HG02885 (cell line): ENCODE measurements at regions not wholly inside any gene's neighbourhood (a gene's known extent, or its start where the extent isn't known, plus 50 kb on each side); places are given as distances from the start of the nearest gene placed in this dataset.
A peak's percentile ranks its signal among the peaks of the same experiment; 100 is the strongest.

Experiments used
- ATAC-seq: cut with Tn5 transposase; IDR thresholded peaks from one replicate; pipeline ENCODE4 v1.9.1; 2021; ENCODE audit warnings: mild to moderate bottlenecking; ENCODE audit not compliant: unreplicated experiment, poor library complexity

DNA sequence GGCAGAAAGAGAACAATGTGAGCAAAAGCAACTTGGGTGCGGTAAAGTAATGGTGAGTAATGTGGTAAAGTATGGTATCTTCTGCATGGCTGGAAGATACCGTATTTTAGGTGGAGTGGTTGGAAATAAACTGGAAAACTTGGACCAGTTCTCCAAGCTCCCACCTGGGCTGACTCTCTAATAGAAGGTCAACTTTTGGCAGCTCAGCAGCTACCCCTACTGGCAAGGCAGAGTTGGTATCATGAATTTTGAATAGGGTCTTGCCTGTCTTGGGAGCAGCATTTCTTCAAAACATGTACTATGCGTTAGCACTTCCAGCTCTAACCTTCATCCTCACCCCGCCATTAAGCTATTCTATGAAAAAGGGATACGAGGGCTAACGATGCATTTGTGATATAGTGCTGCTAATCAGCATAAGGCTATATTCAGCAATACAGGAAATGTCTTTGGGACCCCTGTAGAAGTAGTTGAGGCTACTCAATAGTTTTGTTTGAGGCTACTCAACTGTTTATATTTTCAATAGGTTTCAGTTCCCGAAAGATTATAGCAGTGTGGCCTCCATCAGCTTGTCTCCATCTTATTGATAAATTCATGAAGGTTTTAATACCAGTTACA, 276.3 kb upstream of the FAR2 start:
- ATAC-seq, result peak; percentile 78

DNA sequence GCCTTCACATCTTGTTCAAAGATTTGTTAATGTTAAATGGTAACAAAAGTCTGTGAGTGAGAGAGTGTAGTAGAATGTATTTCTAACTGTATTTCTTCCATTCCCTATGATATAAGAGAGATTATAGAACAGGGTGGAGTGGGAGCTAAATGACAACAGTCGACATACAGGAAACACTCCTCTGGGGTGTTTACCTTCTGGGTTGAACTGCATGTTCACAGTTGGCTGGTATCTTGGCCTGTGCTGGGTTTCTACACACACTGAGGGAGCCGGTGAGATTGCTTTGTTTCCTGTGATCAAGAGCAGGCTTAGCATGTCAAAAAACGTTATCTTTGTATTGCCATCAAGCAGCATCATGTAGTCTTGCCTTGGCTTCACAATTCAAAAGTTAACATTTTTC, 274.3 kb upstream of the FAR2 start:
- no peak for ATAC-seq

DNA sequence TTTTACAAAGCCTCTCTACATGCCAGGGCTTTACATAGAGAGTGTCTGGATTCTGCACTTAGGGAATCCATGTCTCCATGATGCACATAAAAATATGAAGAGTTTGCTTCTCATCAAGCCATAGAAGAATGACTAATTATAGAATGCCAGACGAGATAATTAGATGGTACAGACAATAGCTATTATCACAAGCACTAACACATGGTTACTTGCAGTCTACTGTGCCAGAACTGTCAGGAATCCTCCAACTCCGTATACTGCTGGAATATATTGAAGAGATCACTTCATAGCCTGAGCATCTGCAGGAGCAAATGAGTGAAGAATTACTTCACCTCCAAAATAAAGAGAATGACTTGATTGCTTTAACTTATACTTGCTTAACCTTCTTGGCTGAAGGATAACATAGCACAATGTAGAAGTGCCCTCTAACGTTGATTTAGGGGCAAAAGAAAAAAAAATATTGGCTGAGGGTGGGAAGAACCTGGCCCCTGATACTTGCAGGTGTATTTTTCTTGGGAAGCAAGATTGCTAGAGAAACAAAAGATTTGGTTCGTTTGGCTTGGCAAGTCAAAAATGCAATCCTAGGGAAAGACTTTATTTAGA, 272.8 kb upstream of the FAR2 start:
- no peak for ATAC-seq

DNA sequence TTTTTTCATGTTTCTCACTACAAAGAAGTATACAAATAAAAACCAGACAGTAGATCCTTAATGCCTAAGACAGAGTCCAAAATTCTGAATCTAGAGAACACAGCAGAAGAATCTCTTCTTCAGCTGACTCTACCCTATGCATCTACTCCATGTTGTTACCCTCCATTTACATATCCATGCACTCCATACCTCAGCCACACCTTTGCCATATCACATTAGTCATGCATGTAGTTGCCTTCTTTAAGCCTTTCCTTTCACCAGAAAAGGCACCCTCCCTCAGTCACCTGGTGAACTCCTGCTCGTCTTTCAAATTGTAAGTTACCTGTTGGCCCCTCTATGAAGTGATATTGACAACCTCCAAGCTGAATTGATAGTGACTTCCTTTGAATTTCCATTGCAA, 271.2 kb upstream of the FAR2 start:
- no peak for ATAC-seq

DNA sequence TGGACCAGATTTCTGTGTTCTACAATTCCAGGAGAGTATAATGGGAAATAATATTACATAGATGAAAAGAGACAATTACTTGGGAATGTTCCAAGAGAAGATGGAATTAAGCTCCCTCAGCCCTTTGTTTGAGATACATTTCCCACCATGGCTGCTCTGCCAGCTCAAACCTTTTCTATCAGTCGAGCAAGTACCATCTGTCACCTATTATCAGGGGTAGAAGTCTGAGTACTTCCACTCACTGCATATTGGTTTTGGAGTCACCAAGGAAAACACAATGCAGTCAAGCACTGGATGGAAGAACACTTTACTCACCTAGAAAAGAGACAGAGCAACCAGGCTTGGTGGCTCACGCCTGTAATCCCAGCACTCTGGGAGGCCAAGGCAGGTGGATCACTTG, 270.4 kb upstream of the FAR2 start:
- ATAC-seq, result no peak

DNA sequence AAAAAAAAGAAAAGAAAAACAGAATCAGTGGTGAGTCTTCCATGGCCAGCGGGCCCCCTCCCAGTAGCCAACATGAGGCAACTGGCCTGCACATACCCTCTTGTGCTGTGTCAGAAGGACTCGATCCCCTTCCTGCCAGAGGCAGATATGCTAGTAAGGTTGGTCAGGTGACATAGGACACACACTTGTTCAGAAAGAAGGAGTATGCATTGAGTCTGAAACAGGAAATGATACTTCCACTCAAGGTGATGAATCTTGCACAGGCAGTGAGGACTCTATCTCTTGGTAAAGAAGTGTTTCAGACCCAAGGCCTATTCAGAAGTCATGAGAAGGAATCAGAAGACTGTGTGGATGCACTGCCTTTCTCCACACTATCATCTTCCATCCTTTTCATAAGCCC, 269.7 kb upstream of the FAR2 start:
- ATAC-seq, result peak; percentile 80

DNA sequence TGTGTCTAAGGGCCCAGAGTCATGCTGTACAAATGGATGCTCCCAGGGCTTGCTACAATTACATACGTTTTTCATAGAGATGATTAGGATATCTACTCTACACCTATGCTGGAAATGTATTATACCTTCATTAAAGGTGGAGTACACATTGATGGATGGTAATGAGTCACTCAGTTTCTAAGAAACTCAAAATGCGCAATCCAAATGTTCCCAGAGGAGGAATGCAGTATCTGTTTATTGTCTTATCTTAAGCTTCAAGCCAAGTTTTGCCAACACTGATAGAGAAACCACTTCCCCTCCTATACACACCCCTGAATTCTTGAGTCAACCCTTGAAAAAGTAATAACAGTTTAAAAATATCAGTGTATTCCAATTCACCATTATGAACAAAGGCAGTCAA, 266.6 kb upstream of the FAR2 start:
- ATAC-seq, result no peak

DNA sequence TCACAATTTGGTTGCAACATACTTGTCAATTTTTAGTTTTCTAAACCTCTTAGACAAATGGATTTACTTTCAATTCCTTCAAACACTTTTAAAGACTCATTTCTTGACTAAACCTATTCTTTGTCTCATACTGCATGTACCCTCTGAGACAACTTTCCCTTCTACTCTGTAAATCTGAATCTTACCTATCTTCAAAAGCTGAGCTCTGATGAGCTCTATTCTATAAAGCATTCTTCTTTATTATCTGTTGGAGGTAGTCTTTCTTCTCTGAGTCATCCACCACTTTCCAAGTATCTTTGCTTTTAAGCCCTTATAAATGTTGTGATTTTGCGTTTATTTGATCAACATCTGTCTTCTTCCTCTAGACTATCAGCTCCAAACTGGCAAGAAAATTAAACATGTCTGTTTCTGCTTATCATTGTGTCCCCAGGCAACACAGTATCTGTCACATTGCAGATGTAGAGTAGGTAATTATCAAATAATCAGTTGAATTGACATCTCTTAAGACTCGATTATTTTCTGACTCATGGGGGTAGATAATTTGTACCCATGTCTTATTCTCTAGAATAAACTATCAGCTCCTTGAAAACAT, 265.6 kb upstream of the FAR2 start:
- ATAC-seq, result no peak

DNA sequence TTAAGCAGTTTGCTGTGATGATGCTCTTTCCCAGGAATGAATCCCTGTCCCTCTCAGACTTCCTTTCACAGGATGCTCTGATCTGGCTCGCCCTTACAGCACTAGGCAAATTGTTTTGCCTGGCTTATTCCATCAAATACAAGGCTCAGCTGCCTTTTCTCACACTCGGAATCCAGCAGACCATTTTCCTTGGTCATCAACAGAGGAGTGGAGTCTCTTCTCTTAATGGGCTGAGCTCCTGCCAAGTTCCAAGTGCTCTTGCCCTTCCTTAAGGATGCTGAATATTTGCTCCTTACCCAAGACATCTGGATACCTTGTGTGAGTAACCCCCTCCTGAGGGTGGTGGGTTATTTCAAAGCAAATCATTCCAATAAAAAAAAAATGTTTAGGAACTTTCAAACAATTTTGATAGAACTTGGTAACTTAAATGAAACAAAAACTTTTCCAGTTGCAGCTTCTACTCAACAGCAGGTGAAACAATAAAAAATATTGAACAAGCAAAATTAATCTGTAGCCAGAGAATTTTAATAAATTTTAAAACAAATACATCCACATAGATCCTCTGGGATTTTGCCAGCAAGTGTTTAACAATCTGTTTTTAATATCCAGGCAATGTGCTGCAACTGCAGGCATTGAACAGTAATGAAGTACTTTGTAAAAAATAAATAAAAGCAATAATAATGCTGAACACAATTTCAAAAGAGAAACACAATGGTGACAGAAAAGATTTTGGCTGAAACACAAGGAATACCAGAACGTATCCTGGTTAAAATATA, 264.0 kb upstream of the FAR2 start:
- no peak for ATAC-seq

DNA sequence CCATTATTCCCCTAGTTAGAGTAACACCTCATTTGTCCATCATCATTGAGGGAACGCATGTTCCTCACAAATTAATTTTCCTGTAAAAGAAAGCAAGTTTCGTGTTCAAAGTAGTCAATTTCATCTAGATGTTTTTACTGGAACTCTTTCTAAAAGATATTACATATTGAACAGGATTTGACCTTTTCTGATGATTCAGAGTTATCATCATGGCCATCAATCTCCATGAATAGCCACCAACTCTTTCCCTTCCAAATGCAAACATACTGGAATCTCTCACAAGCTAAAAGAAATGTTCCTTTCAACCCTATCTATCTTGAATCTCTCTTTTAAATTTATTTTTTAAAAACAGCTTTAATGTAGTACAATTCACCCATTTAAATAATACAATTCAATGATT, 263.1 kb upstream of the FAR2 start:
- no peak for ATAC-seq

DNA sequence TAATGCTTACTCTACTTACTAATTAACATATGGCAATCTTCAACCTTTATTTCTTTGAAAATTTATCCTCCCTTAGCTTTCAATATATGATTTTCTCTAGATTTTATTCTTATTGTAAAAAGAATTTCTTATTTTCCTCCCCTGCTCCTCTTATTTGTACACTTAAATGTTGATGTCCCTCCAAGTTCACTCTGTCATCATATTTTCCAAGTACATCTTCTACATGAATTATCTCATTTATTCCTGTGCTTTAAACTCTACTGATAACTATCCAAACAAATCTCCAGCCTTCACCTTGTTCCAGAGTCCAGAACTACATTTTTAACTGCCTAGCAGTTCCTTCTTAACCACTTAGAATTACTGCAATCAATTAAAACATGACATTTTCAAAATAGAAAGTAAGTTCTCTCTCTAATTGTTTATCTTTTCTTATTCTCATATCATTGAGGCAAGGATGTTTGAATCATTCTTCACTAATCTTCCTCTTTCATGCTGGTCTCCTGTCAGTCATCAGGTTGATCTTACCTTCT, 261.6 kb upstream of the FAR2 start:
- ATAC-seq, result no peak

DNA sequence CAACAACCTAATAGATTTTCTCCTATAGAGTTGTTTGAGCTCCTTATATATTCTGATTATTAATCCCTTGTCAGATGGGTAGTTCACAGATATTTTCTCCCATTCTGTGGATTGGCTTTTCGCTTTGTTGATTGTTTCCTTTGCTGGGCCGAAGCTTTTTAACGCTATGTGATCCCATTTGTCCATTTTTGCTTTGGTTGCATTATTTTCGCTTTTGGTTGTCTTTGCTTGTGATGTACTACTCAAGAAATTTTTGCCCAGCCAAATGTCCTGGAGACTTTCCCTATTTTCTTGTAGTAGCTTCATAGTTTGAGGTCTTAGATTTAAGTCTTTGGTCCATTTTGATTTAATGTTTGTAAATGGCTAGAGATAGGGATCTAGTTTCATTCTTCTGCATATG, 258.4 kb upstream of the FAR2 start:
- ATAC-seq, result no peak

DNA sequence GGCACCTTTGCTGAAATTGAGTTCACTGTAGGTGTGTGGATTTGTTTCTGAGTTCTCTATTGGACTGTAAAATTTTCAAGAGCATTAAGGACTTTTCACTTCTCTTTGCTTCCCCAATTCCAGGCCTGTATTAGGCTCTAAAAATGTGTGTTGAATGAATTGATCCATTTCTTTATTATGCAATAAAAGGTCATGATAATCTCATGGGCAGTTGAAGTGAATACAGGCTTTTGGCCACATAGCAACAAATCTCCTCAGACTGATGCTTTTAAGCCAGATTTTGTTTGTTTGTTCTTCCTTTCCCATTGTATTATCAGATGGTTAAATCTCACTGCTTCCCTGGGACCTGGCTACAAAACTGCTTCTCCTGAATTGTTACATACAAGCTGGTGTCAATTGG, 258.0 kb upstream of the FAR2 start:
- ATAC-seq, result no peak

DNA sequence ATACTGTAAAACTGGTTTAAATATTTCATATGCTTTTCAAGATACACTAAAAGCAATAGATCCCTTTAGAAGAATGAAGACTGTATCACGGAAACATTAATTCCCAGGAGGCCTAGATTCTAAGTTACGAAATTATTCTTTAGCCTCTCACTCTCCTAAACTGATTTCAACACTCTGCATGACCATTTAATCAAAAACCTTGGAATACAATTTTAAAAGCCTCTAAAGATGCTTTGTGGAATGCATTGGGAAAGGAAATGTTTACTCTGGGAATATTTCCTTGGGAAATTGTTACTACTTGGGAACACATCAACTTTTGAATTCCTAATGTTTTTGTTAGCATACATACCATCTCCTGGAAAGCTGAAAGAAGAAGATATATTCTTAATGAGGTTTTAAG, 255.7 kb upstream of the FAR2 start:
- ATAC-seq, result no peak

DNA sequence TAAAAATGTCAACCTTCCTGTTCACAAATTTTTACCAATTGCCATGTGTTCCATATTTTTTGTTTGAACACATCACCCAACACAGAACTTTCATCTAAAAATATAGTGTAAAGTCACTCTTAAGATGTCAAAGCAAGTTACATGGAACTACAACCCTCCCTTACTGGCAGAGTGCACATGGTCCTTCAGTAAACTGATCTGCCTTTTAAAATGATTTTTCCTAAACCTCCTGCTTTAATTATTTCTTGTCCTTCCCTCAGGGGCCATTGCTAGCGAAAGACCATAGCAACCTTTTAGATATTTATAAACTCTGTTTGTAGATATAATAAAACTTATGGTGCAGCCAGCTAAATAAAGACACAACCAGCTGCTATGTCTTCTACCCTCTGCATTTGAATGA, 255.2 kb upstream of the FAR2 start:
- ATAC-seq, result no peak

DNA sequence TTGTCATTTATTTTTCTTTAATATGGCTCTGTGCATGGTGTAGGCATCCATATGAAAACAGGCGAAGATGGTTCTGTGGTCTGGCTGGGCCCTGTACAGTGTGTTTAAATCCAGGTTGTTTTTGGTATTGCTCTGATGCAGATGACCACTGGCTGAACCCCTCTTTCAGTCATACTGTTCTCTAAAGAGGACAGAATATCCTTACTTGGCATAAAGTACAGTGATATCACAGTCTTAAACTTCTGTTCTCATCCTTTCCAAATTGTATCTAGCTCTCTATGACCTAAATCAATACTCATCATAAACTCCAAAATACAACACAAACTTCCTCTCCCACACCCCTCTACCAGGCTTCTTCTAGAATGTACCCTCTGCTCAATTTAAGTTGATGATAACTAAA, 252.7 kb upstream of the FAR2 start:
- no peak for ATAC-seq

DNA sequence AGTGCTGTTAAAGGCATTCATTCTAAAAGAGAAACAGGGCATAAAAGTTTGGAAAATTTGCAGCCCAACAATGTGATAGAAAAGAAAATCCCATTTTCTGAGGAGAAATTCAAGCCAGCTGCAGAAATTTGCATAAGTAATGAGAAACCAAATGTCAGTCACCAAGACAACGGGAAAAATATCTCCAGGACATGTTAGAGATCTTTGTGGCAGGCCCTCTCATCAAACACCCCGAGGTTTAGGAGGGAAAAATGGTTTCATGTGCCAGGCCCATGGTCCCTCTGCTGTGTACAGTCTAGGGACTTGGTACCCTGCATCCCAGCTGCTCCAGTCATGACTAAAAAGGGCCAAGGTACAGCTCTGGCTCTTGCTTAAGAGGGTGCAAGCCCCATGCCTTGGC, 251.0 kb upstream of the FAR2 start:
- ATAC-seq, result no peak

DNA sequence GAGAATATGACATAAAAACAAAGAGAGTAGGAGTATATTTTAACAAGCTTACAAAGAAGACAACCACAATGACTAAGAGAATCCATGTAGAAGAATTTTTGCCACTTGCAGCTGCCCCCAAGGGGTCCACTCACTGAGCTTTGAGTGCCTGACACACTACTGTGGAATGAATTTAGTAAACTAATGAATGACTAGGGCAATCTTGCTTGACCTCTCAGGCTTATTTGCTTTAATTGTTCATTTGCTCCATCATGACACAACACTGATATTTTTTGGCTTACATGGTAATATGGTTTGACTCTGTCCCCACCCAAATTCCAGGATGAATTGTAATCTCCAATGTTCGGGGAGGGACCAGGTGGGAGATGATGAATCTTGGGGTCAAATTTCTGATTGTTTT, 249.1 kb upstream of the FAR2 start:
- no peak for ATAC-seq

DNA sequence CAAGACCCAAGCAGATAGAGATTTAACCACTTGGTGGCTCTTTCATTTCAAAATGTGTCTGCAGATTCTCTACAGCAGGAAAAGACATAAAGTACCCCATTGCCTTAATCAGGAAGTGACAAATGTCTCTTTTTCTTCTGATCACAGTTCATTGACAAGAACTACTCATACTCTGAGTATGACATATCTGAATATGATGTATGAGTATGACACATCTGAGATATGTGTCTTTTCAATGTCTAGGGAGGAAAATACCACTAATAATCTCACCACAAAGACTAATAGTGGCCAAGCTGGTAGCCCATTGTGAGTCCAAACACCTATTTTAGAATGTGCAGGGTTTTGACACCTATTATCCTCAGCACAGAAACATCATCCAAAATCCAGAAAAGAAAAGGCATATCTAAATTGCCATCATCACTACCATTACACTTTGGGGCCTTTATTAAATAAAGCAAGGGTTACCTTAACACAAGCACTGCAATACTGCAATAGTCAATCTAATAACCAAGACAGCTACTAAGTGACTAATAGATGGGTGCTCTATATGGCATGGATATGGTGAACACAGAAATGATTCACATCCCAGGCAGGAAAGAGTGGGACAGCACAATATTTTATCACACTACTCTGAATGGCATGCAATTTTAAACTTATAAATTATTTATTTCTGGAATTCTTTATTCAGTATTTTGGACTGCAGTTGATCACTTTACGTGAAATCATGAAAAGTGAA, 243.7 kb upstream of the FAR2 start:
- no peak for ATAC-seq

DNA sequence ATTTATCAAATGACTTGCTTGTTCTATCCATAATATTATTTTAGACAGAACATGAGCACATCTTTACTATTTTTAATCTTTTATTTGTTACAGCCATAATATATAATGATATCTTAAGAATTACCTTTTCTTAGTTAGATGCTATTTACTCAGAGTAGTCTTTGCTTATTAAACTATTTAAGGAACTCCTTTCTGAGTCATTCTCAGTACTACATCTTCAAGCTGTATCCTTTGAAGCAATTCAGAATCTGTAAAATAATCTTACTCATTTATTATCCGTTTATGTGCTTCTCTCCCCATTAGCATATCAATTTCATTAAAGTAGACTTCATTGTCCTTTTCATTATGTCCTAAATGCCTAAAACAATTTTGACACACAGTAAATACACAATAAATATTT, 240.4 kb upstream of the FAR2 start:
- ATAC-seq, result no peak

DNA sequence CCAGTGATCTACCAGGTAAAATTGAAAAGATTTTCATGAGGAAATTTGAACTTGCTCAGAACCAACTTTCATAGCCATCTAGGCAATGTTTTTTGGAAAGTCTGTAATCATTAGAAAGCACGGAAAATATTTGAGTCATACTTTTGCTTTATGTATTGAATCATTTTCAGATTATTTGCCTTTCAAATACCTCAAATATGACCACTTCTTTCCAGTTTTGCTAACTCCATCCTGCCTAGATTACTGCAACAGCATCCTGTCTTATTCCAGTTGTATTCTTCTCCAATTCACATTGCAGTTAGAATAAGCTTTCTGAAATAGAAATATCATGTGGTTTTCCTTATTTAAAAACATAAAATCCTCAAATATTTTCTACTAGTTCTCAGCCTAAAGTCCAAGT, 239.8 kb upstream of the FAR2 start:
- no peak for ATAC-seq
